Fibroblast of villous mesenchyme (primary cell): ENCODE measurements at regions not wholly inside any gene's neighbourhood (a gene's known extent, or its start where the extent isn't known, plus 50 kb on each side); places are given as distances from the start of the nearest gene placed in this dataset.

Experiments
- DNase-seq: peaks from one replicate; pipeline ENCODE4 v3.0.0-alpha.2; 2010; ENCODE audit warnings: low read depth
- H3K4me3 ChIP-seq: 2 replicates; pipeline ENCODE4 v1.5.1; 2011; ENCODE audit warnings: low read depth, mild to moderate bottlenecking, low read length
- TF ChIP-seq, protein P1 (sequence below): IDR thresholded peaks from 2 replicates; pipeline ENCODE4 v1.5.1; 2012; ENCODE audit warnings: low read depth, mild to moderate bottlenecking, low read length; ENCODE audit not compliant: insufficient read depth

DNA sequence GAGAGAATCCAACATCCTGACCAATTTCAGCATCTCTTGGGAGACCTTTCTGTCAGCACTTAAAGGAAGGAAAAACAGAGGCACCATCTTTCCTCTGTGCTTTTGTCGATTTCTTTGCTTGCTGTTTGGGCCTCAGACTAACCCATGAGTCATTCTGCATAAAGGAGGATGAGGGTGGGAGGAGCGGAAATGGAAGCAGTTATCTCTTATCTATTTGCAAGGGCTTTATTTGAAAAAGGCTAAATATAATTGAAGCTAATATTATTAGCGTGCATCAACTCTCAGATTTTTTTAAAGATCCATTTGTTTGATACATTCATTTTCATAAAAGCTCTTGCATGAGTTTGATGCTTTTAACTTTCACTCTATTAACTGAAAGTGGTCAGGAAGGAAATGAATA lies 72.9 kb downstream of the ZNF622 start:
- TF ChIP-seq, protein P1, sequence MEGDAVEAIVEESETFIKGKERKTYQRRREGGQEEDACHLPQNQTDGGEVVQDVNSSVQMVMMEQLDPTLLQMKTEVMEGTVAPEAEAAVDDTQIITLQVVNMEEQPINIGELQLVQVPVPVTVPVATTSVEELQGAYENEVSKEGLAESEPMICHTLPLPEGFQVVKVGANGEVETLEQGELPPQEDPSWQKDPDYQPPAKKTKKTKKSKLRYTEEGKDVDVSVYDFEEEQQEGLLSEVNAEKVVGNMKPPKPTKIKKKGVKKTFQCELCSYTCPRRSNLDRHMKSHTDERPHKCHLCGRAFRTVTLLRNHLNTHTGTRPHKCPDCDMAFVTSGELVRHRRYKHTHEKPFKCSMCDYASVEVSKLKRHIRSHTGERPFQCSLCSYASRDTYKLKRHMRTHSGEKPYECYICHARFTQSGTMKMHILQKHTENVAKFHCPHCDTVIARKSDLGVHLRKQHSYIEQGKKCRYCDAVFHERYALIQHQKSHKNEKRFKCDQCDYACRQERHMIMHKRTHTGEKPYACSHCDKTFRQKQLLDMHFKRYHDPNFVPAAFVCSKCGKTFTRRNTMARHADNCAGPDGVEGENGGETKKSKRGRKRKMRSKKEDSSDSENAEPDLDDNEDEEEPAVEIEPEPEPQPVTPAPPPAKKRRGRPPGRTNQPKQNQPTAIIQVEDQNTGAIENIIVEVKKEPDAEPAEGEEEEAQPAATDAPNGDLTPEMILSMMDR, result no peak
- H3K4me3 ChIP-seq, result no peak overlapping the region
- DNase-seq, result peak; percentile 6

DNA sequence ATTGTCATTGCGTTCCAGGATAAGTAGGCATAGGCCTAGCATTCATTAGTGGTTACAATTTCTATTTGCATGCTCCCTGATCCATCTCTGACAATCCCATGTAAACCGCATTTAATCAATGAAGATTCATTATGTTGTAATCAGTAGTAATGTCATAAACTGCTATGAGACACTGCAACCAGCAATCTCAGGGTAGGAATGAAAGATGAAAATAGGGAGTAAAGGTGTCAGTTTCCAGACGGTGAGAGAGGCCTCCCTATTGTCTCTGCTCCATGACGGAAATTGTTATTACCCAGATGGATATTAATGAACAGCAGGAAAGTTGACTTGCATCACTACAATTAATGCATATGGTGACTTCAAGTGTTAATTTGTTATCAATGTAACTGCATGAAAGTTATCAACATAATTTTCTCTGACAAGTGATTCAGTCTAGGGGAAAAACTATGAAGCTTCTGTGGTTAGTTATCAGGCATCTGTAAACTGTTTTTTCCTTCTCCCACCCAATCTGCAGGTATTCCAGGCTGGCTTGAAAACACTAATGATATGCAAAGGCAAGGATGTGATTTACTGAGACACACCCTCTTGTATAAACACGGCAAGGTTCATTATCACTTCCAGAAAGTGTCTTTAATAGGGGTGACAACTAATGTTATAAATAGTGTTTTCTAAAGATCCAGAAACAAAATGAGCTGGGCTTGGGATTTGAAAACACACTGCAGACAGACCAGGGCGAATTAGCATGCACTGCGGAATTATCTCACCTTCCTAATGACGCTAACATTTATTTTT lies 73.5 kb downstream of the ZNF622 start:
- H3K4me3 ChIP-seq, result no peak overlapping the region
- TF ChIP-seq, protein P1, result no peak
- no peak for DNase-seq

DNA sequence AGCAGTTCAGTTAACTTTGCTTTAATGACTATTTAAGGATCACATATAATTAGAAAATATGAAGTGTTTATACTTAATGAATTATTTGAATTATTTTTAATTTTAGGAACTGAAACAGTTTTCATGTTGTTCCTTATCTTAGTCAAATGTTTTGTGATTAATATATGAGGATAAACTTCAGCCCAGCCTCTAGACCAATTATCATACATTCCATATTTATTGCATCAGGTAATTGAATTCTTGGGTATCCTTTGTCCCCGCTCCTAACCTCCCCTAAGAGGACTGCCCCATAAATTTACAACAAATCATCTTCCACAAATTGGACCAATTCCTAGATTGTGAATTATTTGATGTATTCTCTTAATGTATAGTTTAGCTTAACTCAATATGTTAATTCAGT lies 74.8 kb downstream of the ZNF622 start:
- TF ChIP-seq, protein P1, result no peak
- no peak for DNase-seq
- no peak overlapping the region for H3K4me3 ChIP-seq

DNA sequence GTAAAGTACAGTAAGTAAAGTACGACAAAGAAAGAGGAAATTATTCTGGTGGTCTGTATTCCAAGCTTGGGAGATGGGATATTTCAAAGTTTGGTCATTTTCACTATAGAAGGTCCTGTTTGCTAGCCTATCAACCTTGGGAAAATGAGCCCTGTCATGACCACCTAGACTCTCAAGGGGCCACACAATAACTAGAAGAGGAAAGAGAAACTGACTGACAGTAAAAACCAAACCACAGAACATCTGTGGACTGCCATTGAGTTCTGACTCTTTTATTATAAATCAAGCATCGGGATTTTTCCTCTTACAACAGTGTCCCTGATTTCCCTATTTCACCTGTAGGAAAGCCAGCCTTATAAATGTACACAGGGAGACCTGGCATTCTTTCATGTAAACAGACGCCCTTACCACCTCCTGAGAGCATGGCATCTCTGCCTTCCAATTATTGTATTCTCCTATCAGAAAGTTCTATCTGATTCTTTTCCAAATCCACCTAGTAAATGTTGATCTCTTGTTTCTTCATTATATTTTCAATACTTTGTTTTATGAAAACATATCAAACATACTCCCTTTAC lies 80.0 kb downstream of the ZNF622 start:
- H3K4me3 ChIP-seq, result no peak overlapping the region
- DNase-seq, result no peak
- TF ChIP-seq, protein P1, result no peak

DNA sequence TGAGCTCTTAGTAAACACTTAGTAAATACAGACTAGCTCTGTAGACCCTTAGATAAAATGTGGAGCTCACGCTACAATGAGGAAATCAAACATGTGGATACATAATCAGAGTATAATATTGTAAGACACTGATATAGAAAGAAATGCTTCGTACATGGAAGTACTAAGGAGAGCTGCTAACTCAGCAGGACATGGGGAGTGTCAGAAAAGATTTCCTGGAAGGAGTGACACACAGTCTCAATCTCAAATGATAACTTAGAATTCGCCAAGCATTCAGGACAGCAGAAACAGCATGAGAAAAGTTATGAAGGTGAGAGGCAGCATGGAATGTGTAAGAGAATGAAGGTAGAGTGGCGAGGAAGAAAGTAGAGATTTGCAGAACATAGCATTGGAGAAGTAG lies 80.8 kb downstream of the ZNF622 start:
- TF ChIP-seq, protein P1, result no peak
- DNase-seq, result no peak

DNA sequence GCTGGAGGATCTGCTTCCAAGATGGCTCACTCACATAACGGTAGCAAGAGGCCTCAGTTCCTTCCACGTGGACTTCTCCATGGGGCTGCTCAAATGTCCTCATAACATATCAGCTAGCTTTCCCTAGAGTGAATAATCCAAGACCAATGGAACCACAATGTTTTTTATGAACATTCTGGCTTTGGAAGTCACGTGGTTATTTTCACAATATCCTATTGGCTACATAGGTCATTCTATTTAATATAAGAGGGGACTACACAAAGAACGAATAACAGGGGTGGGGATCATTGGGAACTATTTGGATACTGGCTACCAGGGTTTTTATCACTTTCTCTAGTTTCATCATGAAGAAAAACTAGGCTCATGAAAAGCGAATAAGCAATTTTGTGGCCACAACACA lies 81.4 kb downstream of the ZNF622 start:
- TF ChIP-seq, protein P1, result no peak
- no peak overlapping the region for H3K4me3 ChIP-seq

More for the DNA sequence above, 80.8 kb downstream of the ZNF622 start:
- H3K4me3 ChIP-seq, result no peak overlapping the region

More for the DNA sequence above, 81.4 kb downstream of the ZNF622 start:
- no peak for DNase-seq
